ENCODE measurements at regions not wholly inside any gene's neighbourhood (a gene's known extent, or its start where the extent isn't known, plus 50 kb on each side); places are given as distances from the start of the nearest gene placed in this dataset.
"Not testable (repeated sequence)": the region's sequence is repeated elsewhere in the genome, so short reads cannot be mapped to it uniquely, and the experiment has no call there.

GRCh38 chr1:215399787-215400186 is 167.3 kb upstream of the KCTD3 start:
- H3K4me3 ChIP-seq = no peak overlapping the region
- H3K9me3 ChIP-seq (ENCODE audit: low read depth) = no peaks in the 10 kb centered on the region
- no peak overlapping the region for H3K27ac ChIP-seq
- no peaks in the 10 kb centered on the region for H3K36me3 ChIP-seq
- no peak for DNase-seq (ENCODE audit: low read depth in 1 of 2, low spot score in 1 of 2)
- no peak for TF ChIP-seq CTCF (IDR thresholded peaks at IDR 0.05; ENCODE audit: low read depth, low read length)
- H3K27me3 ChIP-seq = no peaks in the 10 kb centered on the region
- H3K4me1 ChIP-seq (ENCODE audit: low read depth) = no peaks in the 10 kb centered on the region

- Histone ChIP-seq H3K27me3 (no peaks in the 10 kb centered on the region), H3K36me3 (no peaks in the 10 kb centered on the region), H3K4me3 (no peak overlapping the region), H3K27ac (no peak overlapping the region), H3K4me1 (ENCODE audit: low read depth) (no peaks in the 10 kb centered on the region), H3K9me3 (ENCODE audit: low read depth) (no peaks in the 10 kb centered on the region)
- TF ChIP-seq CTCF (IDR thresholded peaks at IDR 0.05; ENCODE audit: low read depth, low read length) = no peak
- DNase-seq (ENCODE audit: low read depth in 1 of 2, low spot score in 1 of 2) = no peak
Measured at GRCh38 chr1:215400741-215401140, 166.4 kb upstream of the KCTD3 start.

- H3K4me1 ChIP-seq (ENCODE audit: low read depth) = no peaks in the 10 kb centered on the region
- no peak overlapping the region for H3K27ac ChIP-seq
- no peaks in the 10 kb centered on the region for H3K27me3 ChIP-seq
- DNase-seq (ENCODE audit: low read depth in 1 of 2, low spot score in 1 of 2) = no peak
- H3K9me3 ChIP-seq (ENCODE audit: low read depth) = no peaks in the 10 kb centered on the region
- H3K36me3 ChIP-seq = no peaks in the 10 kb centered on the region
- no peak for TF ChIP-seq CTCF (IDR thresholded peaks at IDR 0.05; ENCODE audit: low read depth, low read length)
- no peak overlapping the region for H3K4me3 ChIP-seq
Measured at GRCh38 chr1:215402147-215402546, 165.0 kb upstream of the KCTD3 start.

- no peak for TF ChIP-seq CTCF (IDR thresholded peaks at IDR 0.05; ENCODE audit: low read depth, low read length)
- no peaks in the 10 kb centered on the region for H3K9me3 ChIP-seq (ENCODE audit: low read depth)
- no peaks in the 10 kb centered on the region for H3K4me1 ChIP-seq (ENCODE audit: low read depth)
- no peaks in the 10 kb centered on the region for H3K27me3 ChIP-seq
- H3K27ac ChIP-seq = no peak overlapping the region
- no peak for DNase-seq (ENCODE audit: low read depth in 1 of 2, low spot score in 1 of 2)
- no peaks in the 10 kb centered on the region for H3K36me3 ChIP-seq
- no peak overlapping the region for H3K4me3 ChIP-seq
Measured at GRCh38 chr1:215405211-215405610, 161.9 kb upstream of the KCTD3 start.

- Histone ChIP-seq H3K4me1 (ENCODE audit: low read depth) (no peaks in the 10 kb centered on the region), H3K27ac (no peak overlapping the region), H3K4me3 (no peak overlapping the region), H3K9me3 (ENCODE audit: low read depth) (no peaks in the 10 kb centered on the region), H3K36me3 (no peaks in the 10 kb centered on the region), H3K27me3 (no peaks in the 10 kb centered on the region)
- DNase-seq (ENCODE audit: low read depth in 1 of 2, low spot score in 1 of 2) = no peak
- no peak for TF ChIP-seq CTCF (IDR thresholded peaks at IDR 0.05; ENCODE audit: low read depth, low read length)
Measured at GRCh38 chr1:215406927-215407326, 160.2 kb upstream of the KCTD3 start.

- H3K9me3 ChIP-seq (ENCODE audit: low read depth) = no peaks in the 10 kb centered on the region
- no peaks in the 10 kb centered on the region for H3K36me3 ChIP-seq
- TF ChIP-seq CTCF (IDR thresholded peaks at IDR 0.05; ENCODE audit: low read depth, low read length) = no peak
- no peak for DNase-seq (ENCODE audit: low read depth in 1 of 2, low spot score in 1 of 2)
- no peaks in the 10 kb centered on the region for H3K4me1 ChIP-seq (ENCODE audit: low read depth)
- H3K27me3 ChIP-seq = no peaks in the 10 kb centered on the region
- H3K27ac ChIP-seq = no peak overlapping the region
- no peak overlapping the region for H3K4me3 ChIP-seq
Measured at GRCh38 chr1:215407575-215407974, 159.5 kb upstream of the KCTD3 start.

- H3K36me3 ChIP-seq; H3K4me1 ChIP-seq (ENCODE audit: low read depth); H3K27me3 ChIP-seq; H3K9me3 ChIP-seq (ENCODE audit: low read depth); H3K4me3 ChIP-seq; H3K27ac ChIP-seq; DNase-seq (ENCODE audit: low read depth in 1 of 2, low spot score in 1 of 2): not testable (repeated sequence)
Measured at GRCh38 chr1:215409546-215409945, 157.6 kb upstream of the KCTD3 start.

- H3K4me1 ChIP-seq (ENCODE audit: low read depth); DNase-seq (ENCODE audit: low read depth in 1 of 2, low spot score in 1 of 2); H3K27me3 ChIP-seq; H3K9me3 ChIP-seq (ENCODE audit: low read depth); H3K27ac ChIP-seq; H3K4me3 ChIP-seq; H3K36me3 ChIP-seq: not testable (repeated sequence)
Measured at GRCh38 chr1:215415521-215415920, 151.6 kb upstream of the KCTD3 start.

Data from cardiac muscle cell (in vitro differentiated cells and primary cell).